ENCODE measurements at regions not wholly inside any gene's neighbourhood (a gene's known extent, or its start where the extent isn't known, plus 50 kb on each side); places are given as distances from the start of the nearest gene placed in this dataset.

DNA sequence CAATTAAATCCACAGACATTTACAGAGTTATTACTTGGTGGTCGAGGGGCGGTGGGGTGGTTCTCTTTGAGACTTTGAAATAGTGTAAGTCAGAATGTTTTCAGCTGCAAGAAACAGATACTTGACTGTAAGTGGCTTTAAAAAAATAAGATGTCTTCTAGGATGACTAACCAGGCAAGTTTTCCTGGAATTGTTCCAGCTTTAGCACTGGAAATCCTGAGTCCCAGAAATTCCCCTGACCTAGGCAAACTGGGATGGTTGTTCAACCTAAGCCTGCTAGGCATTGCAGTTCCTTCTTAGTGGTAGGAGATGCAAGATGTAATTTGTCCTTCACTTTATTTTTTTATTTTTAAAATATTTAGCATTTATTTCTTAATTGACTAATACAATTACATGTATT lies 169.5 kb upstream of the POC5 start:
- no peaks in the 10 kb centered on the region for H3K27me3 ChIP-seq (replicated peaks; ENCODE audit: insufficient read depth, low read depth, low read length, poor library complexity)
- ChIA-PET POLR2A (ENCODE audit: low non-redundant PET) (no interaction called here), CTCF (interaction anchor here (1.1 kb wide), 1 partner anchor 288 kb away, joined by 3 read pairs; no protein-coding TSS in a partner anchor)
- TF ChIP-seq, protein P1, sequence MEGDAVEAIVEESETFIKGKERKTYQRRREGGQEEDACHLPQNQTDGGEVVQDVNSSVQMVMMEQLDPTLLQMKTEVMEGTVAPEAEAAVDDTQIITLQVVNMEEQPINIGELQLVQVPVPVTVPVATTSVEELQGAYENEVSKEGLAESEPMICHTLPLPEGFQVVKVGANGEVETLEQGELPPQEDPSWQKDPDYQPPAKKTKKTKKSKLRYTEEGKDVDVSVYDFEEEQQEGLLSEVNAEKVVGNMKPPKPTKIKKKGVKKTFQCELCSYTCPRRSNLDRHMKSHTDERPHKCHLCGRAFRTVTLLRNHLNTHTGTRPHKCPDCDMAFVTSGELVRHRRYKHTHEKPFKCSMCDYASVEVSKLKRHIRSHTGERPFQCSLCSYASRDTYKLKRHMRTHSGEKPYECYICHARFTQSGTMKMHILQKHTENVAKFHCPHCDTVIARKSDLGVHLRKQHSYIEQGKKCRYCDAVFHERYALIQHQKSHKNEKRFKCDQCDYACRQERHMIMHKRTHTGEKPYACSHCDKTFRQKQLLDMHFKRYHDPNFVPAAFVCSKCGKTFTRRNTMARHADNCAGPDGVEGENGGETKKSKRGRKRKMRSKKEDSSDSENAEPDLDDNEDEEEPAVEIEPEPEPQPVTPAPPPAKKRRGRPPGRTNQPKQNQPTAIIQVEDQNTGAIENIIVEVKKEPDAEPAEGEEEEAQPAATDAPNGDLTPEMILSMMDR (conservative IDR thresholded peaks at IDR 0.05; ENCODE audit: low read depth, low read length) = no peak
- TF ChIP-seq EZH2 (IDR thresholded peaks at IDR 0.05; ENCODE audit: borderline replicate concordance, low read depth, low read length, poor library complexity, severe bottlenecking) = no peak
- H3K4me1 ChIP-seq (ENCODE audit: insufficient read depth, low read length, poor library complexity, severe bottlenecking) = no peaks in the 10 kb centered on the region
- no TSS peak for BruUV-seq (replicated peaks)
- no peak overlapping the region for H3K27ac ChIP-seq (ENCODE audit: low read depth, low read length, poor library complexity, severe bottlenecking)
- DNase-seq (ENCODE audit: low spot score) = peak; percentile 21
- H3K36me3 ChIP-seq (ENCODE audit: insufficient read depth, low read length, poor library complexity, severe bottlenecking) = no peaks in the 10 kb centered on the region
- H3K9me3 ChIP-seq (ENCODE audit: low read depth, low read length, poor library complexity, severe bottlenecking) = no peaks in the 10 kb centered on the region
- intact Hi-C loops (cut with micrococcal nuclease; ENCODE audit: unreplicated experiment) = no loop called here
- no peak overlapping the region for H3K4me3 ChIP-seq (ENCODE audit: low read depth, low read length, poor library complexity, severe bottlenecking)

DNA sequence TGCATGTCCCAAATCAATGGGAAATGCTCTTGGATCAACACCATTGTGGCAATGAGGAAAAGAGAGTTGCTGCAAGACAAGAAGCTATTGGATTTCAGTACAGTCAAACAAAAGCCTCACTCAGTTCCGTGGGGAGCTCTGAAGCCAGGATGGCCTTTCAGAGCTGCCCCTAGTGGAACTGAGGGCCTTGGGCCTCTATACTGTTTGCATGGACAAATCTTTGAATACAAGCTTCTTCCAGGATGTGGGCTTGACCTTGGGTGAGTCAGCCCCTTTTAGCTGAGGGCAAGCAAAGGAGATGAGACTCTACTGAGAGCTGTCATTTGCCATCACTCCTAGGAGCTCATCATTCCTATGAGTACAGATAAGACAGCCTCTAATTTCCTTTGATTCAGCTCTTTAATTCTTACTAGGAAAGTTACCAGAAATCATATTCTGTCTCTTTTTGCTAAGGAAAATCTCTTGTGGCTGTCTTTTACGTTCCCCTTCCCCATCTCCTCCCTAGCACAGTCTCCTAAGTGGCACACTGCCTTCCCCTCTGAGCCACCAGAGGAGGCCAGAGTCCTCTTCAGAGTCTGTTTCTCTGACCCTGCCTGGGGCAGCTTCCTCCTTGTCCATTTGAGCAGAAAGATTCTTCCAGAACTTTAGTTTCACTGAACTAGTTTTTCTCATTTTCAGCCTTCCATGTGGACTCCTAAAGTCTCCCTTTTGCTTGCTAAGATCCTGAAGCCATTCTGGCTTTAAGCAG lies 168.8 kb upstream of the POC5 start:
- peak; percentile 35 for DNase-seq (ENCODE audit: low spot score)
- TF ChIP-seq, protein P1 (conservative IDR thresholded peaks at IDR 0.05; ENCODE audit: low read depth, low read length) = peak; percentile 54
- TF ChIP-seq EZH2 (IDR thresholded peaks at IDR 0.05; ENCODE audit: borderline replicate concordance, low read depth, low read length, poor library complexity, severe bottlenecking) = no peak
- BruUV-seq (replicated peaks) = no TSS peak

DNA sequence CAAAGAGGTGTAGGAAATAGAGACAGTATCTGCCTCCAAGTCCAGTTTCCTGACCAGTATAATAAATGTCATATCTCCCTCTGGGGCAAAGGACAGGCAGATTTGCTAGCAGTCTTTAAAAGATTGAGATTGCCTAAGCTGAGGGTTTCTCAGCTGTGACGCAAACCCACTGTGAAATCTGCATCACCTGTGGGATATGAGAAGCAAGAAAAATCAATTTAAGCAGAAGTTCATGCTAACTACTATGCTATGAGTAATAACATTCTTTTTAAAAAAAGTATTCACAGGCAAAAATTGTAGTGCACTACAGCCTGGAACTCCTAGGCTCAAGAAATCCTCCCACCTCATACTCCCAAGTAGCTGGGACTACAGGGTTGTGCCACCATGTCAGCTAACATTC lies 168.1 kb upstream of the POC5 start:
- Histone ChIP-seq H3K27me3 (replicated peaks; ENCODE audit: insufficient read depth, low read depth, low read length, poor library complexity) (no peaks in the 10 kb centered on the region), H3K27ac (ENCODE audit: low read depth, low read length, poor library complexity, severe bottlenecking) (no peak overlapping the region), H3K4me1 (ENCODE audit: insufficient read depth, low read length, poor library complexity, severe bottlenecking) (no peaks in the 10 kb centered on the region), H3K36me3 (ENCODE audit: insufficient read depth, low read length, poor library complexity, severe bottlenecking) (no peaks in the 10 kb centered on the region), H3K4me3 (ENCODE audit: low read depth, low read length, poor library complexity, severe bottlenecking) (no peak overlapping the region), H3K9me3 (ENCODE audit: low read depth, low read length, poor library complexity, severe bottlenecking) (no peaks in the 10 kb centered on the region)
- TF ChIP-seq, protein P1 (conservative IDR thresholded peaks at IDR 0.05; ENCODE audit: low read depth, low read length) = no peak
- no peak for TF ChIP-seq EZH2 (IDR thresholded peaks at IDR 0.05; ENCODE audit: borderline replicate concordance, low read depth, low read length, poor library complexity, severe bottlenecking)
- ChIA-PET CTCF (interaction anchor here (0.5 to 1.0 kb wide), 2 partner anchors 18 to 698 kb away, joined by 3 to 5 read pairs; no protein-coding TSS in a partner anchor), POLR2A (ENCODE audit: low non-redundant PET) (no interaction called here)
- no TSS peak for BruUV-seq (replicated peaks)
- intact Hi-C loops (cut with micrococcal nuclease; ENCODE audit: unreplicated experiment) = no loop called here
- DNase-seq (ENCODE audit: low spot score) = no peak

More for the DNA sequence above, 168.8 kb upstream of the POC5 start:
- POLR2A ChIA-PET (ENCODE audit: low non-redundant PET) = no interaction called here
- intact Hi-C loops (cut with micrococcal nuclease; ENCODE audit: unreplicated experiment) = no loop called here
- Histone ChIP-seq H3K4me1 (ENCODE audit: insufficient read depth, low read length, poor library complexity, severe bottlenecking) (no peaks in the 10 kb centered on the region), H3K27me3 (replicated peaks; ENCODE audit: insufficient read depth, low read depth, low read length, poor library complexity) (no peaks in the 10 kb centered on the region), H3K36me3 (ENCODE audit: insufficient read depth, low read length, poor library complexity, severe bottlenecking) (no peaks in the 10 kb centered on the region), H3K4me3 (ENCODE audit: low read depth, low read length, poor library complexity, severe bottlenecking) (no peak overlapping the region), H3K27ac (ENCODE audit: low read depth, low read length, poor library complexity, severe bottlenecking) (no peak overlapping the region), H3K9me3 (ENCODE audit: low read depth, low read length, poor library complexity, severe bottlenecking) (no peaks in the 10 kb centered on the region)
- CTCF ChIA-PET = interaction anchor here (0.5 to 1.1 kb wide), 3 partner anchors 18 to 697 kb away, joined by 3 to 5 read pairs (median 3); no protein-coding TSS in a partner anchor
